WTC11 (cell line): ENCODE measurements at regions not wholly inside any gene's neighbourhood (a gene's known extent, or its start where the extent isn't known, plus 50 kb on each side); places are given as distances from the start of the nearest gene placed in this dataset.

Source experiments
- CTCF ChIP-seq: fragments of 200-600 bp; IDR thresholded peaks from 2 replicates; pipeline ENCODE4 v1.8.0; 2022; ENCODE audit warnings: antibody characterized with exemption
- HMGXB4 ChIP-seq: sonication (generic); formaldehyde crosslinking; IDR thresholded peaks from 2 replicates; pipeline ENCODE4 v1.8.1; 2023; ENCODE audit warnings: mild to moderate bottlenecking, moderate library complexity, missing genetic modification reagents
- IRF2 ChIP-seq: sonication (generic); formaldehyde crosslinking; IDR thresholded peaks from 2 replicates; pipeline ENCODE4 v1.8.0; 2022; ENCODE audit warnings: low read depth, missing genetic modification reagents, borderline replicate concordance
- USF2 ChIP-seq: sonication (generic); formaldehyde crosslinking; IDR thresholded peaks from 2 replicates; pipeline ENCODE4 v1.8.1; 2023; ENCODE audit warnings: mild to moderate bottlenecking, missing genetic modification reagents, moderate library complexity

GRCh38 chr4:148770377-148770776, 328.2 kb upstream of the NR3C2 start:
- TF ChIP-seq CTCF = no peak
- no peak for TF ChIP-seq IRF2 (CRISPR knock-in tag)
- no peak for TF ChIP-seq USF2 (CRISPR knock-in tag)
- TF ChIP-seq HMGXB4 (CRISPR knock-in tag) = no peak
